HG02885 (cell line): ENCODE measurements at regions not wholly inside any gene's neighbourhood (a gene's known extent, or its start where the extent isn't known, plus 50 kb on each side); places are given as distances from the start of the nearest gene placed in this dataset.
"Not testable (repeated sequence)": the region's sequence is repeated elsewhere in the genome, so short reads cannot be mapped to it uniquely, and the experiment has no call there.

Experiments used
- ATAC-seq: cut with Tn5 transposase; IDR thresholded peaks from one replicate; pipeline ENCODE4 v1.9.1; 2021; ENCODE audit warnings: mild to moderate bottlenecking; ENCODE audit not compliant: unreplicated experiment, poor library complexity

DNA sequence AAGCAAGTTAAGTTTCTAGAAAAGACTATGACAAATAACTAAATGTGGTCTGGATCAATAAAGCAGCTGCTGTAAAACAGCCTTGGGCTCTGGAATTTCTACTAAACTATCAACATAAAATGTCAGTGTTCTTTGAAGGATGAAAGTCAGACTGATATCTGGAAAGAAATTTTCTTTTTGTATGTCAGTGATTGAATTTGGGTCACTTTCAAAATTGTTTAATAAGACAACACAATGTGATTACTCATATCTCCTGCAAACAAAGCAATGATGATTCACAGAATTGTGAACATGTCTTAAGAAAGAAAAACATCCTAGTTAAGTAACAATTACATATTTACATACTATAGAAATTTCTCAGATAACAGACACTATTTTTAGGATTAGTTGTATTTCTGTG, 826.4 kb downstream of the PLA2G4A start:
- ATAC-seq: no peak

DNA sequence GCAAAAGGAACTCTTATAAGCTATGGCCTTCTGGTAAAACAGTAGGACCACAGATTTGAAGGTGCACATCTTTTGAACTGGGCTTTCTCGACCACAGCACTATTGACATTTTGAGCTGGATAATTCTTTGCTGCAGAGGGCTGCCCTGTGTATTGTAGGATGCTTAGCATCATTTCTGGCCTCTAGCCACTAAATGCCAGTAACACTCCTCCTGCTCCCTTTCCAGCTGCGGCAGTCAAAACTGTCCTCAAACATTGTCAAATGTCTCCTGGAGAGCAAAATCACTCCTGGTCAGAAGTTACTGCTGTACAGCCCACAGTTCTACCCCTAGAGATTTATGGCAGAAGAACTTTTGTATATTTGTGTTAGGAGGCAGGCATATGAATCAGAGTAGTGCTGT, 836.7 kb downstream of the PLA2G4A start:
- ATAC-seq: no peak

- ATAC-seq: no peak
These were observed 852.1 kb downstream of the PLA2G4A start for GRCh38 chr1:187680823-187681222.

- ATAC-seq: no peak
These were observed 853.4 kb downstream of the PLA2G4A start for GRCh38 chr1:187682112-187682511.

- no peak for ATAC-seq
These were observed 856.6 kb downstream of the PLA2G4A start for GRCh38 chr1:187685333-187685732.

DNA sequence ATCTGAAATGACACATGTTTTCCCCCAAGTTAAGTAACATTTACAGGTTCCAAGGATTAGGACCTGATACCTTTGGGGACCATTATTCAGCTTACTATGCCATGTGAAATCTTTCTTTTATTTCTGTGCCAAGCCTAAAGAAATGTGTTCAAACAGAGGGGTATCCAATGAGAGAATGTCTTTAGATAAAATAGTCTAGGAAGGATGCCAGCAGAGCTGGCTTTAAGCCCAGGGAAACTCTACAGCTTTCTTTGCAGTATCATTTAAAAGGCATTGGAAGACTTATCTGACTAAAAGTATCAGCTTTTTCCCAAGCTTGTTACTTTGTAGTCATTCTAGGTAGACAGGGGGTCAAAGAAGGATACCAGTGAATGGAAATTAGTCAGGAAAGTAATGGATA, 860.4 kb downstream of the PLA2G4A start:
- no peak for ATAC-seq

GRCh38 chr1:187691439-187691838, 862.7 kb downstream of the PLA2G4A start:
- no peak for ATAC-seq

GRCh38 chr1:187692799-187693198, 864.0 kb downstream of the PLA2G4A start:
- ATAC-seq: no peak

- ATAC-seq: no peak
These were observed 867.3 kb downstream of the PLA2G4A start for GRCh38 chr1:187696073-187696472.

GRCh38 chr1:187703138-187704130, 874.7 kb downstream of the PLA2G4A start:
- not testable (repeated sequence) for ATAC-seq

- no peak for ATAC-seq
These were observed 885.7 kb downstream of the PLA2G4A start for GRCh38 chr1:187714470-187714869.

DNA sequence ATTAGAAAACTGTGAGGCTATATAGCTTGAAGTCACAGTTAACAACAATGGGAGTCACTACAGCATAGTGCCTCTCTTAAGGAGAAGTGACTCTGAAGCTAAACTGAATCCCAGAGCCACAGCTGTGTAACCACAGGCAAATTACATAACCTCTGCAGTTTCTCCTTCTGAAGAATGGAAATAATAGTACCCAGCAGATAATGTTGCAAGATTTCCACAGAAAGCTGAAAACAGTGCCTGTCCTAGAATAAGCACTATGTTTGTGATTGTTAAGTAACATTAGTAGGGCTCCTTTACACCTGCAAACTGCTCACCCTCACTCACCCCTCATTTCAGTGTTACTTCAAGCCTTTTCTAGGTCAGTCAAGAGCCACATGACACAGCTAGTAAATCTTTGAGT, 886.7 kb downstream of the PLA2G4A start:
- ATAC-seq: no peak

- no peak for ATAC-seq
These were observed 887.4 kb downstream of the PLA2G4A start for GRCh38 chr1:187716160-187716559.

DNA sequence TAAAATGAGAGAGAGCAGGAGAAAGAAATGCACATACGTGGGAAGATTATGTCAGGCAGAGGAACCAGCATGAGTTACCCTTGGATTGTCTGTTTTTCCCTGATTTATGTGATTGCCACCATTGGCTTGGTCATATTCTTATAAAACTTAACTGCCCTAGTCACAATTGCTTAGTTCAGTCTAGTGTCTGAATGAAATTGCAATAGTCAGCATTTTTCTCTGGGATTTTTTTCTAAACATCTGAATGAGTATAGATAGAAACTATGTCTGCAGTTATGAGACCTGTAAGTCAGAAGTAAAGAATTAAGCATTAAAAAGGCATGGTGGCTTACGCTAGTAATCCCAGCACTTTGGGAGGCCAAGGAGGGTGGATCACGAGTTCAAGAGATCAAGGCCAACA, 889.8 kb downstream of the PLA2G4A start:
- ATAC-seq: no peak

- no peak for ATAC-seq
These were observed 892.5 kb downstream of the PLA2G4A start for GRCh38 chr1:187721216-187721615.

DNA sequence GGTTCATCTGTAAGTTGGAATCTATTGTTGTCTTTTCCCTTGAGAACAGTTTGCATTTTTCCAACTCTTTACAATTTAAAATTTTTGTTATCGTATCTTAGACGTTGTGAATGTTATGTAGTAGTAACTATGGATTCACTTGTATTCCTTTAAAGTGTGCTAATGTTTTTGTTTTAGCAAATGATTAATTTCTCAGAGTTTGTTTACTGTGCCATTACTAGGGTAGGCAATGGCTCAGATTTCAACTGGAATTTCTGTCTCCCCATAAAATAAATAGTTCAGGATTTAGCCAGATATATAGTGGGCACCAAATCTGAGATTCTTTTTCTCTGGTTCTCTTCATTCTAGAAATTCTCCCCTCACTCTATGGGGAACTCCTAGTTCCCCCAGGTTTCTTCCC, 896.5 kb downstream of the PLA2G4A start:
- ATAC-seq: no peak

- no peak for ATAC-seq
These were observed 904.5 kb downstream of the PLA2G4A start for GRCh38 chr1:187733232-187733631.

DNA sequence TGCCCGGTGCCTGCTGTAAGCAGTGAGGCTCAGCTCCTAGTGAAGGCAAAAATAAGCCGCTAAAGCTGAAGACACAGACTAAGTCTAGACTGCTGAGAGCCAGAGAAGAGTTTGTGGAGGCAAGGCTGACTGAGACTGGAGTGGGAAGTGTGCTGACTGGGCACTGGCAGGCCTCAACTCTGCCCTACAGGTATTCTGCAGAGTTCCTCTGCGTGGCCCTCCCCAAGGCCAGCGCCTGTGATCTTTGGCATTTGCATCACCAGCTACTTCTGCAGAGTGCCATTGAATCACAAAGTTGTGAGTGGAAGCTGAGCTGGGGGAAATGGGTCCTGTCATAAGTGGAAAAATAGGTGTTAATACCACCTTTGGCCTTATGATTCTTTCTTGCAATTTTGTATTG, 905.7 kb downstream of the PLA2G4A start:
- ATAC-seq: no peak

DNA sequence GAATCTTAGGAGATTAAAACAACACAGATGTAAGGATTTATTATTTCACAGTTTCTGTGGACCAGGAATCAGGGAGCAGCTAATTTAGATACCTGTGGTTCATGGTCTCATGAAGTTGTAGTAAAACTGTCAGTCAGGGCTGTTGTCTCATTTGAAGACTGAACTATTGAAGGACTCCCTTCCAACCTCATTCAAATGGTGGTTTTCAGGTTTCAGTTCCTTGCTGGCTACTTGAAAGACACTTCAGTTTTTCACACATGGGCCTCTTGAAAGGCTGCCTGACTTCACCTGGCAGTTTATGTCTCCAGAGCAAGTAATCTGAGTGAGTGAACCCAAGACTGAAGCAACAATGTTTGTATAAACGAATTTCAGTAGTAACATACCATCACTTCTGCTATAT, 915.9 kb downstream of the PLA2G4A start:
- ATAC-seq: peak; percentile 96

DNA sequence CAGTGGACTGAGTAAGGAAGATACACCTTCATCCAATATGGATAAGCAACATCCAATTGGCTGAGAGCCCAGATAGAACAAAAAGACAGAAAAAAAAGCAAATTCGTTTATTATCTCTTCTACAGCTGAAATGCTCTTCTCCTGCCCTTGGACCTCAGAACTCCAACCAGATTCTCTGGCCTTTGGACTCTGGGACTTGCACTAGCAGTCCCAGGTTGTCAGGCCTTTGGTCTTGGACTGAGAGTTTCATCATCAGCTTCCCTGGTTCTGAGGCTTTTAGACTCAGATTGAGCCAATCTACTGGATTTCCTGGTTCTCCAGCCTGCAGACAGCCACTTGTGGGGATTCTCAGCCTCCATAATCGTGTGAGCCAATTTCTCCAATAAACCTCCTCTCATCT, 926.8 kb downstream of the PLA2G4A start:
- no peak for ATAC-seq

- not testable (repeated sequence) for ATAC-seq
These were observed 927.9 kb downstream of the PLA2G4A start for GRCh38 chr1:187756684-187757083.

- no peak for ATAC-seq
These were observed 931.1 kb downstream of the PLA2G4A start for GRCh38 chr1:187759825-187760333.
